Loucy (cell line): ENCODE measurements at regions not wholly inside any gene's neighbourhood (a gene's known extent, or its start where the extent isn't known, plus 50 kb on each side); places are given as distances from the start of the nearest gene placed in this dataset.

Experiments
- H2AFZ ChIP-seq: fragments of 200-600 bp; sonication (generic); 2 replicates; pipeline ENCODE4 v1.6.0; 2016; ENCODE audit warnings: antibody characterized with exemption, mild to moderate bottlenecking, low read length, moderate library complexity
- H3F3A ChIP-seq: fragments of 200-600 bp; 2 replicates; pipeline ENCODE4 v1.6.0; 2016; ENCODE audit warnings: antibody characterized with exemption, low read depth, mild to moderate bottlenecking
- H3K27me3 ChIP-seq: fragments of 200-600 bp; sonication (generic); 2 replicates; pipeline ENCODE4 v1.6.1; 2014; ENCODE audit warnings: low read length, mild to moderate bottlenecking; ENCODE audit not compliant: insufficient read depth, poor library complexity, severe bottlenecking
- H3K36me3 ChIP-seq: fragments of 200-600 bp; sonication (generic); 2 replicates; pipeline ENCODE4 v1.6.1; 2016; ENCODE audit warnings: low read length; ENCODE audit not compliant: insufficient read depth
- H3K4me1 ChIP-seq: fragments of 200-600 bp; sonication (generic); 2 replicates; pipeline ENCODE4 v1.5.1; 2014; ENCODE audit warnings: low read length, mild to moderate bottlenecking; ENCODE audit not compliant: insufficient read depth, poor library complexity, severe bottlenecking
- H3K4me2 ChIP-seq: fragments of 200-600 bp; sonication (generic); 2 replicates; pipeline ENCODE4 v1.6.0; 2014; ENCODE audit warnings: antibody characterized with exemption, low read length, low read depth, mild to moderate bottlenecking; ENCODE audit not compliant: poor library complexity, severe bottlenecking
- H3K4me3 ChIP-seq: fragments of 200-600 bp; sonication (generic); 2 replicates; pipeline ENCODE4 v1.5.1; 2014; ENCODE audit warnings: low read length, mild to moderate bottlenecking, mixed read lengths; ENCODE audit not compliant: poor library complexity, severe bottlenecking
- H3K79me2 ChIP-seq: fragments of 200-600 bp; sonication (generic); 2 replicates; pipeline ENCODE4 v1.6.1; 2014; ENCODE audit warnings: low read length; ENCODE audit not compliant: insufficient read depth
- H3K9ac ChIP-seq: fragments of 200-600 bp; sonication (generic); 2 replicates; pipeline ENCODE4 v1.6.0; 2014; ENCODE audit warnings: mild to moderate bottlenecking, low read depth, low read length, moderate library complexity; ENCODE audit not compliant: poor library complexity, severe bottlenecking
- H3K9me2 ChIP-seq: fragments of 200-600 bp; sonication (generic); replicated peaks from 2 replicates; pipeline ENCODE4 v1.6.1; 2016; ENCODE audit warnings: low read depth, low read length, mixed read lengths
- H3K9me3 ChIP-seq: fragments of 200-600 bp; sonication (generic); 2 replicates; pipeline ENCODE4 v1.6.1; 2014; ENCODE audit warnings: mild to moderate bottlenecking, antibody characterized with exemption, low read length, low read depth; ENCODE audit not compliant: insufficient read depth
- H4K20me1 ChIP-seq: fragments of 200-600 bp; sonication (generic); 2 replicates; pipeline ENCODE4 v1.6.0; 2014; ENCODE audit warnings: antibody characterized with exemption, low read length, mild to moderate bottlenecking; ENCODE audit not compliant: insufficient read depth, poor library complexity, severe bottlenecking
- CTCF ChIP-seq: fragments of 200-600 bp; sonication (generic); conservative IDR thresholded peaks from 2 replicates; pipeline ENCODE4 v1.5.1; 2014; ENCODE audit warnings: mild to moderate bottlenecking, antibody characterized with exemption, low read length
- EZH2phosphoT487 ChIP-seq: fragments of 200-600 bp; IDR thresholded peaks from 2 replicates; pipeline ENCODE4 v1.6.1; 2018; ENCODE audit warnings: antibody characterized with exemption, mild to moderate bottlenecking, moderate library complexity, borderline replicate concordance

- no peaks in the 10 kb centered on the region for H3F3A ChIP-seq
- no peaks in the 10 kb centered on the region for H3K36me3 ChIP-seq
- H3K9me3 ChIP-seq: no peaks in the 10 kb centered on the region
- H3K4me1 ChIP-seq: no peaks in the 10 kb centered on the region
- no peaks in the 10 kb centered on the region for H3K79me2 ChIP-seq
- H3K4me3 ChIP-seq: no peak overlapping the region
- no peaks in the 10 kb centered on the region for H4K20me1 ChIP-seq
- H3K27me3 ChIP-seq: no peaks in the 10 kb centered on the region
- no peaks in the 10 kb centered on the region for H3K9me2 ChIP-seq
- TF ChIP-seq EZH2phosphoT487: no peak
- no peak for TF ChIP-seq CTCF
- H3K4me2 ChIP-seq: no peak overlapping the region
- no peak overlapping the region for H3K9ac ChIP-seq
- no peak overlapping the region for H2AFZ ChIP-seq
These were observed 441.8 kb downstream of the NYAP2 start for GRCh38 chr2:225841314-225841713.

GRCh38 chr2:225837328-225837727 is 437.8 kb downstream of the NYAP2 start:
- no peak for TF ChIP-seq CTCF
- no peak for TF ChIP-seq EZH2phosphoT487
- Histone ChIP-seq H2AFZ (no peak overlapping the region), H3K79me2 (no peaks in the 10 kb centered on the region), H3F3A (no peaks in the 10 kb centered on the region), H3K4me1 (no peaks in the 10 kb centered on the region), H3K4me2 (no peak overlapping the region), H4K20me1 (no peaks in the 10 kb centered on the region), H3K27me3 (no peaks in the 10 kb centered on the region), H3K9me3 (no peaks in the 10 kb centered on the region), H3K9ac (no peak overlapping the region), H3K36me3 (no peaks in the 10 kb centered on the region), H3K4me3 (no peak overlapping the region), H3K9me2 (no peaks in the 10 kb centered on the region)

- TF ChIP-seq EZH2phosphoT487 (no peak), CTCF (no peak)
- H3K4me2 ChIP-seq: no peak overlapping the region
- H3K27me3 ChIP-seq: no peaks in the 10 kb centered on the region
- no peaks in the 10 kb centered on the region for H3K9me3 ChIP-seq
- no peaks in the 10 kb centered on the region for H3K4me1 ChIP-seq
- no peaks in the 10 kb centered on the region for H3F3A ChIP-seq
- no peaks in the 10 kb centered on the region for H4K20me1 ChIP-seq
- no peaks in the 10 kb centered on the region for H3K9me2 ChIP-seq
- no peak overlapping the region for H3K9ac ChIP-seq
- no peaks in the 10 kb centered on the region for H3K36me3 ChIP-seq
- no peak overlapping the region for H3K4me3 ChIP-seq
- no peaks in the 10 kb centered on the region for H3K79me2 ChIP-seq
- H2AFZ ChIP-seq: no peak overlapping the region
These were observed 425.4 kb downstream of the NYAP2 start for GRCh38 chr2:225824748-225825449.
